Aorta (tissue), 5 donors: ENCODE measurements at regions not wholly inside any gene's neighbourhood (a gene's known extent, or its start where the extent isn't known, plus 50 kb on each side); places are given as distances from the start of the nearest gene placed in this dataset.

Source experiments
- ATAC-seq: fragments of 200-7000 bp; cut with Tn5 transposase; one replicate; pipeline ENCODE4 v1.9.1; 2022; ENCODE audit warnings: moderate library complexity; ENCODE audit not compliant: low FRiP score
- DNase-seq, 2 donors: peaks; one replicate each; pipeline ENCODE4 v3.0.0-alpha.2; 2020
- H3K27ac ChIP-seq, 2 donors: one replicate each; pipeline ENCODE4 v1.5.1; 2013; ENCODE audit warnings: low read length in 2 of 2, mild to moderate bottlenecking in 2 of 2, moderate library complexity in 2 of 2, control low read depth in 1 of 2, inconsistent platforms in 1 of 2, low read depth in 1 of 2
- H3K27me3 ChIP-seq, 2 donors: one replicate each; pipeline ENCODE4 v1.6.1; 2013; ENCODE audit warnings: control low read depth in 1 of 2, low read length in 1 of 2, mild to moderate bottlenecking in 1 of 2, moderate library complexity in 1 of 2; ENCODE audit not compliant: insufficient read depth in 2 of 2, control insufficient read depth in 1 of 2
- H3K36me3 ChIP-seq, 2 donors: one replicate each; pipeline ENCODE4 v1.6.1; 2013; ENCODE audit warnings: control low read depth in 1 of 2, low read length in 1 of 2, mild to moderate bottlenecking in 1 of 2; ENCODE audit not compliant: insufficient read depth in 2 of 2, control insufficient read depth in 1 of 2
- H3K4me1 ChIP-seq, 2 donors: one replicate each; pipeline ENCODE4 v1.6.1; 2013; ENCODE audit warnings: low read length in 2 of 2, control low read depth in 1 of 2, mild to moderate bottlenecking in 1 of 2, moderate library complexity in 1 of 2; ENCODE audit not compliant: insufficient read depth in 2 of 2, control insufficient read depth in 1 of 2
- H3K4me3 ChIP-seq, 2 donors: one replicate each; pipeline ENCODE4 v1.5.1; 2013; ENCODE audit warnings: low read length in 2 of 2, control low read depth in 1 of 2, mild to moderate bottlenecking in 1 of 2
- H3K9me3 ChIP-seq: one replicate; pipeline ENCODE4 v1.6.1; 2013; ENCODE audit warnings: mild to moderate bottlenecking, low read length; ENCODE audit not compliant: control insufficient read depth
- WGBS, 2 donors: extraction: QIAGEN DNeasy Blood & Tissue Kit; methylation state at CpG; one replicate each; pipeline ENCODE4 v1.1.7; 2013; 5-methylcytosine and 5-hydroxymethylcytosine counted together
- intact Hi-C, 2 donors: fragments of 100-400 bp; cut with DNase I; formaldehyde crosslinking; loops; one replicate each; pipeline versions ENCODE4 v1.14.2 to v1.15.0; 2022
- donor health status: healthy with polysubstance abuse.
- donor health status: Bipolar disorder and iron deficiency.
- donor health status: DM: no; HTN: no; CAD: no.
- donor health status: DM: no; HTN: no; CAD: no.
- donor health status: DM: yes; HTN: yes; CAD: no.

DNA sequence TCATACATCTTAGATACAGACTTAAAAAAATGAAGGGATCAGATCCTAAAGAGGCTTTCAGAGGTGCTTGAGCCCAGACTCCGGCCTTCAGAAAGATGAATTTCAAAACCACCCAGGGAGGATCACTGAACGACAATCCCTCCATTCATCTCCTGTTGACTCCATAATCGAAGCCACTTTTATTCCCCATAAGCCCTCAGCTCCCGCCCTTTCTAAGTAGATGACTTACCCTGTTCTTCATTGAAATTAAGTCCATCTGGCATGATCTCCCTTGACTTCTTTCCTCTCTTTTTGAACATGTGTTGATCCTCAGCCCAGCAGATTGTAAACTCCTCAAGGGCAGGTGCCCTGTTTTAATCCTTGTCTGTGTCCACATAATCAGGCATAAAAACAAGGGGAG lies 50.8 kb upstream of the ASTN2 start:
- Histone ChIP-seq H3K4me1 (no peaks in the 10 kb centered on the region), H3K36me3 (no peaks in the 10 kb centered on the region), H3K9me3 (no peaks in the 10 kb centered on the region), H3K4me3 (no peak overlapping the region), H3K27me3 (no peaks in the 10 kb centered on the region), H3K27ac (no peak overlapping the region)
- no peak for ATAC-seq
- no peak for DNase-seq
- intact Hi-C loops: no loop called here
- 67 to 76% methylated on average over 4 of the region's 4 CpGs for WGBS, 2 donors

DNA sequence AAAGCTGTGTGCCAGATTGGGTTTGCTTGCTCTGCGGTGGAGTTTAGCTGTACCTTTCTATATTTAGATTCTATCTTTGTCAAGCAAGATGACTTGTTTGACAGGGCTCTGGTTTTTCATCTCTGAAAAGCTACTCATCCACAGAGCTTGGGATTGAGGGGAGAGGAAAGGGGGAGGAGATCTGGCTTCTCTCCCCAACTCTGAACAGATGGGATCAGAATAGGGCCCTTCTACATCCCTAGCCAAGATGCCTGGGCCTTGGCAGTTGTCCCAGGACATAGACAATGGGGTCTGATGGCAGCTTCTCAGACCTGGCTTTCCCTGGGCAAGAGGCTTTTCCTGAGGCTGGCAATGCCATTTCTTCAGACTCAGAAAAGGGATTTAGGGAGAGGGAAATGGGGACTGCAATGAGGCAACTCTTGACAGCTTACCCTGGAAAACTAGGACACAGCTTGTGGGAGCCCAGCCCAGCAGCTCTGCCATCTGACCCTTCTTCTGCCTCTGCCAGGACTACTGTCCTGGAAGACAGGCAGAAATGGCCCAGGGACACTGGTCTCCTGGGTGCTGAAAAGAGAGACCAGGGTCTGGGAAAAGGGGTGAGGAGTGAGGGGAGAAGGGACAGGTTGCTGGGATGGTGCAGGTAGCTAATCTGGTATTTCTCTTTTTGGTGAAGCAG lies 50.2 kb upstream of the ASTN2 start:
- Histone ChIP-seq H3K4me3 (no peak overlapping the region), H3K9me3 (no peaks in the 10 kb centered on the region), H3K4me1 (no peaks in the 10 kb centered on the region), H3K27me3 (no peaks in the 10 kb centered on the region), H3K27ac (no peak overlapping the region), H3K36me3 (no peaks in the 10 kb centered on the region)
- no peak for ATAC-seq
- WGBS, 2 donors: 35 to 45% methylated on average over 1 of the region's 1 CpG
- intact Hi-C loops: no loop called here
- DNase-seq: no peak
